H1 (cell line): ENCODE measurements at regions not wholly inside any gene's neighbourhood (a gene's known extent, or its start where the extent isn't known, plus 50 kb on each side); places are given as distances from the start of the nearest gene placed in this dataset.

Experiments used
- CTCF ChIA-PET: fragments of 300-600 bp; sonication (Branson Sonifier 250); formaldehyde crosslinking; loops from one replicate; lab custom pipeline; 2021; ENCODE audit not compliant: partially characterized antibody; lab: Charles Lee
- POLR2A ChIA-PET: fragments of 300-600 bp; sonication (Branson Sonifier 250); formaldehyde crosslinking; loops from one replicate; lab custom pipeline; 2021; ENCODE audit warnings: inconsistent platforms; ENCODE audit not compliant: partially characterized antibody; lab: Charles Lee
- DNase-seq, 2 experiments: peaks; one replicate each; pipeline versions ENCODE4 v3.0.0 to v3.0.0-alpha.2; 2010 to 2022; ENCODE audit warnings: low spot score in 2 of 2, low read depth in 1 of 2, mixed read lengths in 1 of 2
- FAIRE-seq: peaks from 2 replicates; lab custom pipeline; 2011; peaks lifted over from hg19 to GRCh38; lab: Jason Lieb, UNC
- H2AFZ ChIP-seq: 2 replicates; pipeline ENCODE4 v1.8.1; 2012; ENCODE audit warnings: low read length, inconsistent platforms
- H2AK5ac ChIP-seq: 2 replicates; pipeline ENCODE4 v1.6.1; 2013; ENCODE audit warnings: low read depth, low read length
- H2BK120ac ChIP-seq: replicated peaks from 2 replicates; pipeline ENCODE3; 2013; ENCODE audit warnings: low read depth, low read length, inconsistent platforms
- H2BK12ac ChIP-seq: 2 replicates; pipeline ENCODE4 v1.6.1; 2013; ENCODE audit warnings: low read depth, low read length
- H2BK15ac ChIP-seq: 2 replicates; pipeline ENCODE4 v1.6.1; 2013; ENCODE audit warnings: low read length
- H2BK20ac ChIP-seq: 2 replicates; pipeline ENCODE4 v1.6.1; 2013; ENCODE audit warnings: low read length
- H2BK5ac ChIP-seq: 2 replicates; pipeline ENCODE4 v1.6.1; 2013; ENCODE audit warnings: low read depth, low read length
- H3K14ac ChIP-seq: 2 replicates; pipeline ENCODE4 v1.6.1; 2013; ENCODE audit warnings: inconsistent platforms; ENCODE audit not compliant: insufficient read length
- H3K18ac ChIP-seq: 2 replicates; pipeline ENCODE4 v1.6.1; 2013; ENCODE audit warnings: low read length; ENCODE audit errors: extremely low read depth
- H3K23ac ChIP-seq: 2 replicates; pipeline ENCODE4 v1.6.1; 2013; ENCODE audit warnings: inconsistent platforms; ENCODE audit not compliant: insufficient read length
- H3K23me2 ChIP-seq: 2 replicates; pipeline ENCODE4 v1.6.1; 2013; ENCODE audit warnings: low read depth, low read length
- H3K27ac ChIP-seq: 2 replicates; pipeline ENCODE4 v1.6.1; 2011; ENCODE audit warnings: low read depth, low read length, inconsistent platforms
- H3K27me3 ChIP-seq, 4 experiments: replicated peaks in 1 of 4; 1 replicate in 1 of 4; 2 replicates in 3 of 4; pipeline versions ENCODE4 v1.6.1 to v1.8.1; 2011 to 2013; ENCODE audit warnings: low read length in 3 of 4, mild to moderate bottlenecking in 3 of 4, inconsistent platforms in 2 of 4, mixed read lengths in 2 of 4, moderate library complexity in 1 of 4; ENCODE audit not compliant: control insufficient read depth in 3 of 4, insufficient read depth in 3 of 4; ENCODE audit errors: extremely low read depth in 1 of 4
- H3K36me3 ChIP-seq, 4 experiments: 2 replicates each; pipeline versions ENCODE4 v1.6.1 to v1.8.1; 2011 to 2013; ENCODE audit warnings: mild to moderate bottlenecking in 4 of 4, low read length in 3 of 4, moderate library complexity in 2 of 4, control low read depth in 1 of 4, inconsistent platforms in 1 of 4; ENCODE audit not compliant: insufficient read depth in 4 of 4, control insufficient read depth in 2 of 4
- H3K4ac ChIP-seq: replicated peaks from 2 replicates; pipeline ENCODE3; 2013; ENCODE audit warnings: low read length, low read depth, mixed read lengths, inconsistent platforms; ENCODE audit not compliant: insufficient read length
- H3K4me1 ChIP-seq, 4 experiments: replicated peaks in 1 of 4; 1 replicate in 1 of 4; 2 replicates in 3 of 4; pipeline versions ENCODE4 v1.6.1 to v1.8.1; 2011 to 2013; ENCODE audit warnings: low read length in 3 of 4, inconsistent platforms in 2 of 4, mixed read lengths in 1 of 4; ENCODE audit not compliant: insufficient read depth in 4 of 4, control insufficient read depth in 3 of 4
- H3K4me2 ChIP-seq, 2 experiments: 2 replicates each; pipeline versions ENCODE4 v1.6.1 to v1.8.1; 2011 to 2013; ENCODE audit warnings: low read depth in 2 of 2, low read length in 2 of 2, control low read depth in 1 of 2, inconsistent platforms in 1 of 2, mild to moderate bottlenecking in 1 of 2; ENCODE audit not compliant: insufficient read depth in 1 of 2
- H3K4me3 ChIP-seq, 4 experiments: fragments of 200-600, 300-600 bp in 1 of 4; sonication (generic), shearing (Covaris generic), sonication (Bioruptor Twin) in 1 of 4; 2 replicates each; pipeline versions ENCODE4 v1.5.1 to v1.8.1; 2011 to 2016; ENCODE audit warnings: low read length in 4 of 4, low read depth in 3 of 4, control low read depth in 2 of 4, inconsistent platforms in 2 of 4, mild to moderate bottlenecking in 2 of 4, mixed read lengths in 1 of 4, moderate library complexity in 1 of 4; ENCODE audit not compliant: insufficient read depth in 2 of 4; ENCODE audit errors: extremely low read depth in 1 of 4
- H3K56ac ChIP-seq: replicated peaks from 2 replicates; pipeline ENCODE3; 2013; ENCODE audit warnings: low read depth, mild to moderate bottlenecking, mixed read lengths, low read length, inconsistent platforms; ENCODE audit not compliant: insufficient read length
- H3K79me1 ChIP-seq: 2 replicates; pipeline ENCODE4 v1.6.1; 2013; ENCODE audit warnings: low read depth, low read length, control low read depth
- H3K79me2 ChIP-seq, 2 experiments: 2 replicates each; pipeline versions ENCODE4 v1.6.1 to v1.8.1; 2012 to 2013; ENCODE audit warnings: low read length in 2 of 2, mild to moderate bottlenecking in 2 of 2, inconsistent platforms in 1 of 2; ENCODE audit not compliant: insufficient read depth in 2 of 2, control insufficient read depth in 1 of 2
- H3K9ac ChIP-seq, 4 experiments: replicated peaks in 1 of 4; 1 replicate in 1 of 4; 2 replicates in 3 of 4; pipeline versions ENCODE4 v1.6.1 to v1.8.1; 2011 to 2013; ENCODE audit warnings: low read depth in 3 of 4, low read length in 3 of 4, control low read depth in 2 of 4, mild to moderate bottlenecking in 2 of 4, moderate library complexity in 2 of 4, inconsistent platforms in 1 of 4; ENCODE audit errors: extremely low read depth in 1 of 4
- H3K9me3 ChIP-seq, 2 experiments: 2 replicates each; pipeline versions ENCODE4 v1.6.1 to v1.8.1; 2012 to 2013; ENCODE audit warnings: mild to moderate bottlenecking in 2 of 2, moderate library complexity in 2 of 2, control low read depth in 1 of 2, inconsistent platforms in 1 of 2, low read depth in 1 of 2, low read length in 1 of 2, mixed read lengths in 1 of 2; ENCODE audit not compliant: insufficient read depth in 2 of 2
- H4K20me1 ChIP-seq, 2 experiments: replicated peaks in 1 of 2; 2 replicates each; pipeline versions ENCODE3 to v1.8.1; 2011 to 2013; ENCODE audit warnings: inconsistent platforms in 2 of 2, low read length in 2 of 2, mild to moderate bottlenecking in 1 of 2; ENCODE audit not compliant: insufficient read depth in 2 of 2, control insufficient read depth in 1 of 2
- H4K5ac ChIP-seq: 2 replicates; pipeline ENCODE4 v1.6.1; 2013; ENCODE audit warnings: low read length, low read depth, mixed read lengths, inconsistent platforms; ENCODE audit not compliant: insufficient read length
- H4K8ac ChIP-seq: 2 replicates; pipeline ENCODE4 v1.8.0; 2013; ENCODE audit warnings: mild to moderate bottlenecking, moderate library complexity, low read length, inconsistent platforms; ENCODE audit not compliant: insufficient read depth; ENCODE audit errors: extremely low read depth
- H4K91ac ChIP-seq: replicated peaks from 2 replicates; pipeline ENCODE3; 2013; ENCODE audit warnings: low read length, mixed read lengths, inconsistent platforms; ENCODE audit not compliant: insufficient read length
- CBX5 ChIP-seq: fragments of 300-800, 300-1000 bp; sonication (generic); IDR thresholded peaks from 2 replicates; pipeline ENCODE4 v1.7.1; 2016; ENCODE audit warnings: antibody characterized with exemption, low read length, low read depth
- CHD2 ChIP-seq: IDR thresholded peaks from 2 replicates; pipeline ENCODE4 v1.6.1; 2012; ENCODE audit warnings: low read length, improper control_type of control experiment
- CTBP2 ChIP-seq: IDR thresholded peaks from 2 replicates; pipeline ENCODE4 v1.7.0; 2011; ENCODE audit warnings: borderline replicate concordance, mild to moderate bottlenecking, moderate library complexity, mixed read lengths, low read length; ENCODE audit not compliant: insufficient read depth, insufficient read length
- EP300 ChIP-seq, 2 experiments: IDR thresholded peaks; 1 replicate in 1 of 2; 2 replicates in 1 of 2; pipeline ENCODE4 v1.6.1; 2011 to 2012; ENCODE audit warnings: low read depth in 2 of 2, low read length in 2 of 2, mild to moderate bottlenecking in 2 of 2, borderline replicate concordance in 1 of 2, inconsistent platforms in 1 of 2, moderate library complexity in 1 of 2
- GTF2F1 ChIP-seq: IDR thresholded peaks from 2 replicates; pipeline ENCODE4 v1.6.1; 2012; ENCODE audit warnings: low read depth, low read length, improper control_type of control experiment, borderline replicate concordance
- KDM1A ChIP-seq: fragments of 200-600, 300-600 bp; sonication (generic); IDR thresholded peaks from 2 replicates; pipeline ENCODE4 v1.7.1; 2016; ENCODE audit warnings: mild to moderate bottlenecking, low read length, borderline replicate concordance
- MAFK ChIP-seq: IDR thresholded peaks from 2 replicates; pipeline ENCODE4 v1.6.1; 2012; ENCODE audit warnings: low read depth, mild to moderate bottlenecking, improper control_type of control experiment, low read length
- MAX ChIP-seq: IDR thresholded peaks from 2 replicates; pipeline ENCODE4 v1.6.1; 2012; ENCODE audit warnings: inconsistent platforms
- NRF1 ChIP-seq: IDR thresholded peaks from 2 replicates; pipeline ENCODE4 v1.6.1; 2011; ENCODE audit warnings: mild to moderate bottlenecking, low read depth, low read length, improper control_type of control experiment
- RBBP5 ChIP-seq: IDR thresholded peaks from 2 replicates; pipeline ENCODE4 v1.7.1; 2012; ENCODE audit warnings: low read depth, mild to moderate bottlenecking, inconsistent platforms, low read length, moderate library complexity, borderline replicate concordance
- SAP30 ChIP-seq: fragments of 300-600 bp; sonication (generic); IDR thresholded peaks from 2 replicates; pipeline ENCODE4 v1.7.1; 2012; ENCODE audit warnings: low read length, moderate library complexity, mild to moderate bottlenecking, inconsistent platforms; ENCODE audit not compliant: insufficient read depth, insufficient replicate concordance
- SIX5 ChIP-seq: IDR thresholded peaks from 2 replicates; pipeline ENCODE4 v1.6.1; 2011; ENCODE audit warnings: mild to moderate bottlenecking, low read depth, low read length
- SP2 ChIP-seq: IDR thresholded peaks from 2 replicates; pipeline ENCODE4 v1.6.1; 2012; ENCODE audit warnings: mild to moderate bottlenecking, low read length, inconsistent platforms
- TAF1 ChIP-seq: IDR thresholded peaks from 2 replicates; pipeline ENCODE4 v1.6.1; 2011; ENCODE audit warnings: mild to moderate bottlenecking, low read depth, low read length
- YY1 ChIP-seq: IDR thresholded peaks from 2 replicates; pipeline ENCODE4 v1.6.1; 2011; ENCODE audit warnings: low read depth, mild to moderate bottlenecking, low read length
- WGBS, 2 experiments: shearing (Covaris generic) in 1 of 2; methylation state at CpG; one replicate each; pipeline versions ENCODE4 v1.1.6 to v1.1.7; 2013 to 2015; ENCODE audit warnings: low lambda C conversion rate in 2 of 2, mixed read lengths in 2 of 2, inconsistent platforms in 1 of 2, low coverage in 1 of 2, missing lambda C conversion rate in 1 of 2; ENCODE audit not compliant: insufficient replicate concordance in 2 of 2, insufficient coverage in 1 of 2, insufficient read length in 1 of 2; ENCODE audit errors: extremely low coverage in 1 of 2, missing lambda C conversion rate in 1 of 2; 5-methylcytosine and 5-hydroxymethylcytosine counted together

GRCh38 chr3:74343391-74343790, 271.1 kb downstream of the CNTN3 start:
- Histone ChIP-seq H3K9ac (no peak overlapping the region), H3K4me2 (no peak overlapping the region), H3K18ac (no peak overlapping the region), H2BK12ac (no peak overlapping the region), H3K27me3 (no peaks in the 10 kb centered on the region), H3K4ac (no peak overlapping the region), H3K36me3 (no peaks in the 10 kb centered on the region), H4K5ac (no peak overlapping the region), H2BK120ac (no peak overlapping the region), H2BK20ac (no peak overlapping the region), H3K23me2 (no peaks in the 10 kb centered on the region), H3K27ac (no peak overlapping the region), H3K56ac (no peak overlapping the region), H3K9me3 (no peaks in the 10 kb centered on the region; a peak in 1 of 4 replicates), H3K23ac (no peak overlapping the region), H4K91ac (no peak overlapping the region), H3K79me2 (no peaks in the 10 kb centered on the region), H2AK5ac (no peak overlapping the region), H3K4me1 (no peaks in the 10 kb centered on the region), H2BK5ac (no peak overlapping the region), H3K79me1 (no peaks in the 10 kb centered on the region), H2BK15ac (no peak overlapping the region), H4K20me1 (no peaks in the 10 kb centered on the region), H2AFZ (no peak overlapping the region), H4K8ac (no peak overlapping the region), H3K4me3 (no peak overlapping the region), H3K14ac (no peak overlapping the region)
- CTCF ChIA-PET: interaction anchor here (1.6 kb wide), 1 partner anchor 12 kb away, joined by 3 read pairs; no protein-coding TSS in a partner anchor
- no peak for DNase-seq
- FAIRE-seq: no peak
- WGBS, 2 experiments: 84% methylated on average over 4 of the region's 4 CpGs; no CpG with 5 or more reads in 1 of the 2 experiments
- POLR2A ChIA-PET: no interaction called here
- TF ChIP-seq SP2 (no peak), TAF1 (no peak), CTBP2 (no peak), GTF2F1 (no peak), CBX5 (no peak), MAX (no peak), KDM1A (no peak), EP300 (IDR thresholded peaks at IDR 0.05; ENCODE audit: borderline replicate concordance in 1 of 2, low read depth in 2 of 2, low read length in 2 of 2) (no peak), SIX5 (no peak), SAP30 (no peak), YY1 (no peak), NRF1 (no peak), MAFK (no peak), CHD2 (no peak), RBBP5 (no peak)
